Lower lobe of right lung (tissue), 2 donors: ENCODE measurements at regions not wholly inside any gene's neighbourhood (a gene's known extent, or its start where the extent isn't known, plus 50 kb on each side); places are given as distances from the start of the nearest gene placed in this dataset.

ENCODE experiments used
- ATAC-seq, 2 donors: fragments of 200-7000 bp; cut with Tn5 transposase; one replicate each; pipeline ENCODE4 v1.9.1; 2020 to 2022; ENCODE audit warnings: mild to moderate bottlenecking in 2 of 2, moderate library complexity in 2 of 2
- DNase-seq: peaks from one replicate; pipeline ENCODE4 v3.0.0-alpha.2; 2020
- H3K27ac ChIP-seq: fragments of 200-600 bp; one replicate; pipeline ENCODE4 v1.8.0; 2022
- H3K27me3 ChIP-seq: fragments of 200-600 bp; one replicate; pipeline ENCODE4 v1.8.0; 2022; ENCODE audit warnings: low read depth
- H3K36me3 ChIP-seq: fragments of 200-600 bp; one replicate; pipeline ENCODE4 v1.8.0; 2022; ENCODE audit warnings: mild to moderate bottlenecking
- H3K4me1 ChIP-seq: fragments of 200-600 bp; one replicate; pipeline ENCODE4 v1.8.0; 2022
- H3K4me3 ChIP-seq: fragments of 200-600 bp; one replicate; pipeline ENCODE4 v1.8.0; 2022; ENCODE audit warnings: mild to moderate bottlenecking
- H3K9me3 ChIP-seq: fragments of 200-600 bp; one replicate; pipeline ENCODE4 v1.8.0; 2022
- intact Hi-C: fragments of 100-400 bp; cut with DNase I; formaldehyde crosslinking; loops from one replicate; pipeline ENCODE4 v1.11.0; 2022
- TF ChIP-seq, protein P1 (sequence below): fragments of 200-600 bp; IDR thresholded peaks from one replicate; pipeline ENCODE4 v1.8.0; 2022; ENCODE audit warnings: antibody characterized with exemption, mild to moderate bottlenecking
- donor health status: DM: no; HTN: yes; CAD: no; lungs with severe emphysema.

DNA sequence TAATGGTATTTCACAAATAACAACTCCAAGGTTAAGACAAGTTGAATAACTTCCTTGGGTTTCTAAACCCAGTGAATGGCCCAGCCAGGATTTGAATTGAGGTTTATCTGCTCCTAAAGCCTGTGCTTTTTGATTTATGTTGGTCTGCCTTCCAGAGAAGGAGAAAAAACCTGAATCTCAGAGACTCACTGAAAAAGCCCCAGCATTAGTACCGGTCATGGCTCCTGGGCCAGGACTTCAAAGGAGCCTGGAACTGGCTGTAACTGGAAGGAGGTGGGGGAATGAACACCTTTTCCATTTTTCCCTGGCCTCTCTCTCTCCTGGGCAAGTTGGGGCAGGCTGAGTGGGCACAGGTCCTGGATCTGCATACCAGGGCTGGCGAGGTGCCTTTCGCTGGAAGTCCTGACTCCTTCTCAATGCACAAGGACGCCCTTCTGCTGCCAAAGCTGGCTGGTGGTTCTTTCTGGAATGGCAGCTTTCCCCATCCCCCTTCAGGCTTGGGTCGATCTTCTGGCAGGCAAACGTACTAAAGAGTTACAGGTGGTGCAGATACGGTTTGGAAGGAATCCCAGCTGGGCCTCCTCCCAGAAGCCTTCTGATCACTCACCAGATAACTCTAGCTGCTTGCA lies 268.2 kb downstream of the PTEN start:
- Histone ChIP-seq H3K36me3 (no peaks in the 10 kb centered on the region), H3K27ac (no peak overlapping the region), H3K4me3 (no peak overlapping the region), H3K9me3 (no peaks in the 10 kb centered on the region), H3K4me1 (no peaks in the 10 kb centered on the region), H3K27me3 (no peaks in the 10 kb centered on the region)
- DNase-seq (peak; percentile 68), ATAC-seq (peak; percentile 66 to 67)
- intact Hi-C loops = no loop called here
- TF ChIP-seq, protein P1, sequence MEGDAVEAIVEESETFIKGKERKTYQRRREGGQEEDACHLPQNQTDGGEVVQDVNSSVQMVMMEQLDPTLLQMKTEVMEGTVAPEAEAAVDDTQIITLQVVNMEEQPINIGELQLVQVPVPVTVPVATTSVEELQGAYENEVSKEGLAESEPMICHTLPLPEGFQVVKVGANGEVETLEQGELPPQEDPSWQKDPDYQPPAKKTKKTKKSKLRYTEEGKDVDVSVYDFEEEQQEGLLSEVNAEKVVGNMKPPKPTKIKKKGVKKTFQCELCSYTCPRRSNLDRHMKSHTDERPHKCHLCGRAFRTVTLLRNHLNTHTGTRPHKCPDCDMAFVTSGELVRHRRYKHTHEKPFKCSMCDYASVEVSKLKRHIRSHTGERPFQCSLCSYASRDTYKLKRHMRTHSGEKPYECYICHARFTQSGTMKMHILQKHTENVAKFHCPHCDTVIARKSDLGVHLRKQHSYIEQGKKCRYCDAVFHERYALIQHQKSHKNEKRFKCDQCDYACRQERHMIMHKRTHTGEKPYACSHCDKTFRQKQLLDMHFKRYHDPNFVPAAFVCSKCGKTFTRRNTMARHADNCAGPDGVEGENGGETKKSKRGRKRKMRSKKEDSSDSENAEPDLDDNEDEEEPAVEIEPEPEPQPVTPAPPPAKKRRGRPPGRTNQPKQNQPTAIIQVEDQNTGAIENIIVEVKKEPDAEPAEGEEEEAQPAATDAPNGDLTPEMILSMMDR = no peak

GRCh38 chr10:88136712-88137111 lies 273.3 kb downstream of the PTEN start:
- TF ChIP-seq, protein P1 = no peak
- Histone ChIP-seq H3K36me3 (no peaks in the 10 kb centered on the region), H3K27ac (no peak overlapping the region), H3K4me1 (no peaks in the 10 kb centered on the region), H3K4me3 (no peak overlapping the region), H3K27me3 (no peaks in the 10 kb centered on the region), H3K9me3 (no peaks in the 10 kb centered on the region)
- DNase-seq (no peak), ATAC-seq (no peak)
- intact Hi-C loops = no loop called here

GRCh38 chr10:88138319-88138848 lies 275.0 kb downstream of the PTEN start:
- Histone ChIP-seq H3K27me3 (no peaks in the 10 kb centered on the region), H3K36me3 (no peaks in the 10 kb centered on the region), H3K9me3 (no peaks in the 10 kb centered on the region), H3K27ac (no peak overlapping the region), H3K4me1 (no peaks in the 10 kb centered on the region), H3K4me3 (no peak overlapping the region)
- intact Hi-C loops = no loop called here
- ATAC-seq (no peak), DNase-seq (no peak)
- TF ChIP-seq, protein P1 = no peak

DNA sequence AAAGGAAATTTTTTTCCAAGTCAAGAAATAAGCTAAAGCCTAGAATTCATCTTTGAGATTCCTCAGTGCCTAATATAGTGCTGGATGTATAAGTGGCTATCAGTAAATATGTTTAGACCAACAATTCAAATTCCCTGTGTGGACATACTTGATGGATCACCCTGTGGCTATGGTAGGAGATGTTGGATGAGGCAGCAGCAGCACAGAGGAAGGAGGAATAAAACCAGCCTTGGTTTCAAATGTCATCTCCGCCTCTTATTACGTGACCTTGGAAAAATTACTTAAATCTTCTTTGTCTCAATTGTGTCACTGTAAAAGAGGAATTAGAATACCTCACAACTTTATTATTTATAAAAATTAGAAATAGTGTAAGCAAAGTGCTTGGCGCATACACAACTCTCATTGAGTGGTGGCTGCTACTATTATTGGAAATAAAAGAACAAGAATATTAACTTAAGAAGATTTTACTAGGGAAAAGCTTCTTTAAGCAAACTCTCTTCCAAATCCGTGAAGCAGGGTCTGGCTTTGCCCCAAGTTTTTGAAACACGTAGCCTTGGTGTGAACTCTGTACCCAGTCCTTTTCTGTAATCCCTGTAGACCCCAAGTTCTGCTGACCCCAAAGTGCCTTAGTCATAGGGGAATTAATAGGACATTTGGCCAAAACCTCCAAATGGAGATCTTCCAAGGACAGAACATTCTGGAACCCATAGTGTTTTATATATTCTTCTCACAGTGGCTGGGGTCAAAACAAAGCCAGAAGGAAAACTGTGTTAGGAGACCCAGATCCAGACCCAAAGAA lies 283.8 kb downstream of the PTEN start:
- TF ChIP-seq, protein P1 = no peak
- H3K9me3 ChIP-seq = no peaks in the 10 kb centered on the region
- DNase-seq (no peak), ATAC-seq (no peak)
- no peaks in the 10 kb centered on the region for H3K27me3 ChIP-seq
- intact Hi-C loops = no loop called here
- H3K4me3 ChIP-seq = no peak overlapping the region
- H3K27ac ChIP-seq = peak overlapping the region; percentile 15
- no peaks in the 10 kb centered on the region for H3K36me3 ChIP-seq
- H3K4me1 ChIP-seq = no peaks in the 10 kb centered on the region

DNA sequence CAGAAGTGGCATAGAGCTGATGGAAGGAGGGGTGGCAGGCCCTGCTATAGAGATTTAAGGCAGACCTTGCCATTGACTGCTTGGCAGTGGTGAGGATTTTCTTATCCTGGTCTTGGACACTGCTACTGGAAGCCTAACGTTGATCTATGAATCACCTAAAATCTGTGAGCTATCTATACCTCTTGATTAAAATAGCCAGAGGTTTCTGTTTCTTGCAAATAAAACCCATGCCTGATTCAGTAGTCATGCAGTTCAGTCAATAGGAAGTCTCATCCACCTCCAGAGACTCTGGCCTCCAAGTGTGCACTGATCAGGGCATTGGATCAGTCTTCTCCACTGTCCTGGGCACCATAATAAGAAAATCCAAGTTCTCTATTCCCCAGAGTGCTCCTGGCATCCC lies 286.5 kb downstream of the PTEN start:
- DNase-seq = no peak
- Histone ChIP-seq H3K4me1 (no peaks in the 10 kb centered on the region), H3K4me3 (no peak overlapping the region), H3K27ac (no peak overlapping the region), H3K9me3 (no peaks in the 10 kb centered on the region), H3K36me3 (no peaks in the 10 kb centered on the region), H3K27me3 (no peaks in the 10 kb centered on the region)
- intact Hi-C loops = no loop called here
- no peak for ATAC-seq
- TF ChIP-seq, protein P1 = no peak
